ENCODE measurements at regions not wholly inside any gene's neighbourhood (a gene's known extent, or its start where the extent isn't known, plus 50 kb on each side); places are given as distances from the start of the nearest gene placed in this dataset.

DNA sequence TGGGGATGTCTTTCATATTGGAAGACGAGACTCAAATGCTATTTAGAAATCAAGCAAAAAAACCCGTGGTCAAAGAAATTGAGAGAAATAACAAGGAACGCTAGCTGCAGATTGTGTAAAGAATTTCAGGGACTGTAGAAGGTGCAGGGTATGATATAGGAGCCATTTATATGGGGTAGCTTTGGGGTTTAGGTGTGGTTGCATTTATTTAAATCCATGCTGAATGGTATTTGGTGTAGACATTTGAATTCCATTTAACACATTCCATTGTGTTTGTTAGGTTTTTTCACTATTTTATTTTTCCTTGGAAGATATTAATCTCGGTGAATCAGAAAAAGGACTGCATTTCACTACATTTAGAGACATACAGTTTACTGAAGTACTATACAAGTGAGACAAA, 341.0 kb upstream of the GALNTL6 start:
- Histone ChIP-seq H2AFZ (ENCODE audit: low read length) (no peak overlapping the region), H3K56ac (replicated peaks; ENCODE audit: insufficient read length, low read depth, low read length) (no peak overlapping the region), H4K5ac (ENCODE audit: insufficient read length, low read depth, low read length) (no peak overlapping the region), H4K8ac (ENCODE audit: extremely low read depth, insufficient read depth, low read length) (no peak overlapping the region), H3K4me3 (ENCODE audit: extremely low read depth in 1 of 4, insufficient read depth in 2 of 4, low read depth in 3 of 4, low read length in 4 of 4) (no peak overlapping the region), H2AK5ac (ENCODE audit: low read depth, low read length) (no peak overlapping the region), H3K27ac (ENCODE audit: low read depth, low read length) (no peak overlapping the region), H2BK20ac (ENCODE audit: low read length) (no peak overlapping the region), H3K36me3 (ENCODE audit: control insufficient read depth in 2 of 4, insufficient read depth in 4 of 4, low read length in 3 of 4) (no peaks in the 10 kb centered on the region), H3K18ac (ENCODE audit: extremely low read depth, low read length) (no peak overlapping the region), H3K9ac (replicated peaks in 1 of 4; ENCODE audit: extremely low read depth in 1 of 4, low read depth in 3 of 4, low read length in 3 of 4) (no peak overlapping the region), H3K4me2 (ENCODE audit: insufficient read depth in 1 of 2, low read depth in 2 of 2, low read length in 2 of 2) (no peak overlapping the region), H3K27me3 (replicated peaks in 1 of 4; ENCODE audit: control insufficient read depth in 3 of 4, extremely low read depth in 1 of 4, insufficient read depth in 3 of 4, low read length in 3 of 4) (no peaks in the 10 kb centered on the region), H3K4ac (replicated peaks; ENCODE audit: insufficient read length, low read depth, low read length) (no peak overlapping the region), H3K79me1 (ENCODE audit: low read depth, low read length) (no peaks in the 10 kb centered on the region), H4K91ac (replicated peaks; ENCODE audit: insufficient read length, low read length) (no peak overlapping the region), H3K9me3 (ENCODE audit: insufficient read depth in 2 of 2, low read depth in 1 of 2, low read length in 1 of 2) (no peaks in the 10 kb centered on the region), H2BK5ac (ENCODE audit: low read depth, low read length) (no peak overlapping the region), H3K79me2 (ENCODE audit: control insufficient read depth in 1 of 2, insufficient read depth in 2 of 2, low read length in 2 of 2) (no peaks in the 10 kb centered on the region), H3K23me2 (ENCODE audit: low read depth, low read length) (no peaks in the 10 kb centered on the region), H2BK12ac (ENCODE audit: low read depth, low read length) (no peak overlapping the region), H2BK120ac (replicated peaks; ENCODE audit: low read depth, low read length) (no peak overlapping the region), H2BK15ac (ENCODE audit: low read length) (no peak overlapping the region), H3K23ac (ENCODE audit: insufficient read length) (no peak overlapping the region), H4K20me1 (replicated peaks in 1 of 2; ENCODE audit: control insufficient read depth in 1 of 2, insufficient read depth in 2 of 2, low read length in 2 of 2) (no peaks in the 10 kb centered on the region), H3K14ac (ENCODE audit: insufficient read length) (no peak overlapping the region), H3K4me1 (replicated peaks in 1 of 4; ENCODE audit: control insufficient read depth in 3 of 4, insufficient read depth in 4 of 4, low read length in 3 of 4) (no peaks in the 10 kb centered on the region)
- POLR2A ChIA-PET (ENCODE audit: partially characterized antibody): no interaction called here
- FAIRE-seq (no peak), DNase-seq (ENCODE audit: low read depth in 1 of 2, low spot score in 2 of 2) (no peak)
- WGBS, 2 experiments (ENCODE audit: extremely low coverage in 1 of 2, insufficient coverage in 1 of 2, insufficient read length in 1 of 2, insufficient replicate concordance in 2 of 2, low coverage in 1 of 2, low lambda C conversion rate in 2 of 2, missing lambda C conversion rate in 1 of 2): 97% methylated on average over 4 of the region's 4 CpGs; no CpG with 5 or more reads in 1 of the 2 experiments
- CTCF ChIA-PET (ENCODE audit: partially characterized antibody): interaction anchor here (0.7 kb wide), 1 partner anchor 83 kb away, joined by 3 read pairs; no protein-coding TSS in a partner anchor
- TF ChIP-seq TEAD4 (IDR thresholded peaks at IDR 0.05; ENCODE audit: low read depth, low read length): no peak
- TF ChIP-seq ASH2L (IDR thresholded peaks at IDR 0.05; ENCODE audit: low read length): no peak
- no peak for TF ChIP-seq CHD1 (IDR thresholded peaks at IDR 0.05; ENCODE audit: low read depth, low read length)
- TF ChIP-seq RBBP5 (IDR thresholded peaks at IDR 0.05; ENCODE audit: borderline replicate concordance, low read depth, low read length): no peak
- TF ChIP-seq BCL11A (IDR thresholded peaks at IDR 0.05; ENCODE audit: low read depth in 2 of 2, low read length in 2 of 2): no peak
- no peak for TF ChIP-seq JUND (IDR thresholded peaks at IDR 0.05; ENCODE audit: low read length)
